ENCODE measurements at regions not wholly inside any gene's neighbourhood (a gene's known extent, or its start where the extent isn't known, plus 50 kb on each side); places are given as distances from the start of the nearest gene placed in this dataset.

GRCh38 chr7:121494516-121494915, 98.4 kb upstream of the FAM3C start:
- no peak overlapping the region for H3K4me3 ChIP-seq (ENCODE audit: insufficient read depth, low read depth, low read length)
- intact Hi-C loops (cut with micrococcal nuclease) = no loop called here
- no peaks in the 10 kb centered on the region; the same call in 1 of the 2 replicates for H3K27me3 ChIP-seq (ENCODE audit: control insufficient read depth, insufficient read depth, low read length)
- H4K20me1 ChIP-seq (ENCODE audit: insufficient read depth, low read length) = no peaks in the 10 kb centered on the region
- no peak overlapping the region for H2BK20ac ChIP-seq (ENCODE audit: low read depth, low read length)
- no peak overlapping the region for H3K56ac ChIP-seq (ENCODE audit: extremely low read depth, insufficient read depth, low read length)
- ChIA-PET POLR2A (ENCODE audit: unreplicated experiment) (no interaction called here), CTCF (no interaction called here)
- no peak overlapping the region for H3K4ac ChIP-seq (ENCODE audit: low read depth, low read length)
- H2BK120ac ChIP-seq (ENCODE audit: low read depth, low read length) = no peak overlapping the region
- in situ Hi-C loops (cut with MboI; ENCODE audit: low sequenced_read_pairs) = no loop called here
- H3K27ac ChIP-seq (ENCODE audit: insufficient read depth, low read length) = no peak overlapping the region
- H4K5ac ChIP-seq (ENCODE audit: low read depth, low read length) = no peak overlapping the region
- no peak overlapping the region for H4K91ac ChIP-seq (ENCODE audit: insufficient read depth, low read depth, low read length)
- ATAC-seq (ENCODE audit: low read depth) = peak; percentile 67
- H3K4me2 ChIP-seq (ENCODE audit: low read depth, low read length) = no peak overlapping the region
- TF ChIP-seq MAZ (IDR thresholded peaks at IDR 0.05; ENCODE audit: borderline replicate concordance, low read depth, low read length) (no peak), MXI1 (IDR thresholded peaks at IDR 0.05; ENCODE audit: borderline replicate concordance, low read depth, low read length) (no peak), NFE2L2 (IDR thresholded peaks at IDR 0.05; ENCODE audit: low read depth, low read length) (no peak), RCOR1 (IDR thresholded peaks at IDR 0.05; ENCODE audit: insufficient replicate concordance, low read length) (no peak), MAFK (IDR thresholded peaks at IDR 0.05; ENCODE audit: low read depth, low read length) (no peak), SMC3 (IDR thresholded peaks at IDR 0.05; ENCODE audit: low read depth, low read length) (no peak), BHLHE40 (IDR thresholded peaks at IDR 0.05; ENCODE audit: low read depth, low read length) (no peak), FOS (IDR thresholded peaks at IDR 0.05; ENCODE audit: low read depth, low read length) (no peak), CHD1 (IDR thresholded peaks at IDR 0.05; ENCODE audit: low read depth, low read length) (no peak), USF2 (IDR thresholded peaks at IDR 0.05; ENCODE audit: low read depth, low read length) (no peak), RFX5 (IDR thresholded peaks at IDR 0.05; ENCODE audit: low read depth, low read length) (no peak), CEBPB (IDR thresholded peaks at IDR 0.05; ENCODE audit: low read depth, low read length) (no peak), POLR2A (IDR thresholded peaks at IDR 0.05; ENCODE audit: low read depth, low read length) (no peak), RAD21 (IDR thresholded peaks at IDR 0.05; ENCODE audit: low read length) (no peak)
- TF ChIP-seq, protein P1, sequence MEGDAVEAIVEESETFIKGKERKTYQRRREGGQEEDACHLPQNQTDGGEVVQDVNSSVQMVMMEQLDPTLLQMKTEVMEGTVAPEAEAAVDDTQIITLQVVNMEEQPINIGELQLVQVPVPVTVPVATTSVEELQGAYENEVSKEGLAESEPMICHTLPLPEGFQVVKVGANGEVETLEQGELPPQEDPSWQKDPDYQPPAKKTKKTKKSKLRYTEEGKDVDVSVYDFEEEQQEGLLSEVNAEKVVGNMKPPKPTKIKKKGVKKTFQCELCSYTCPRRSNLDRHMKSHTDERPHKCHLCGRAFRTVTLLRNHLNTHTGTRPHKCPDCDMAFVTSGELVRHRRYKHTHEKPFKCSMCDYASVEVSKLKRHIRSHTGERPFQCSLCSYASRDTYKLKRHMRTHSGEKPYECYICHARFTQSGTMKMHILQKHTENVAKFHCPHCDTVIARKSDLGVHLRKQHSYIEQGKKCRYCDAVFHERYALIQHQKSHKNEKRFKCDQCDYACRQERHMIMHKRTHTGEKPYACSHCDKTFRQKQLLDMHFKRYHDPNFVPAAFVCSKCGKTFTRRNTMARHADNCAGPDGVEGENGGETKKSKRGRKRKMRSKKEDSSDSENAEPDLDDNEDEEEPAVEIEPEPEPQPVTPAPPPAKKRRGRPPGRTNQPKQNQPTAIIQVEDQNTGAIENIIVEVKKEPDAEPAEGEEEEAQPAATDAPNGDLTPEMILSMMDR (conservative IDR thresholded peaks at IDR 0.05; ENCODE audit: low read depth, low read length) = no peak
- TF ChIP-seq, protein P2, sequence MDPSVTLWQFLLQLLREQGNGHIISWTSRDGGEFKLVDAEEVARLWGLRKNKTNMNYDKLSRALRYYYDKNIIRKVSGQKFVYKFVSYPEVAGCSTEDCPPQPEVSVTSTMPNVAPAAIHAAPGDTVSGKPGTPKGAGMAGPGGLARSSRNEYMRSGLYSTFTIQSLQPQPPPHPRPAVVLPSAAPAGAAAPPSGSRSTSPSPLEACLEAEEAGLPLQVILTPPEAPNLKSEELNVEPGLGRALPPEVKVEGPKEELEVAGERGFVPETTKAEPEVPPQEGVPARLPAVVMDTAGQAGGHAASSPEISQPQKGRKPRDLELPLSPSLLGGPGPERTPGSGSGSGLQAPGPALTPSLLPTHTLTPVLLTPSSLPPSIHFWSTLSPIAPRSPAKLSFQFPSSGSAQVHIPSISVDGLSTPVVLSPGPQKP (IDR thresholded peaks at IDR 0.05; ENCODE audit: borderline replicate concordance, low read depth, low read length) = no peak
- H3K79me1 ChIP-seq (ENCODE audit: low read depth in 1 of 2, low read length in 2 of 2) = no peaks in the 10 kb centered on the region
- DNase-seq = peak; percentile 20
- H3K9me3 ChIP-seq (ENCODE audit: control insufficient read depth, insufficient read depth, low read length) = no peaks in the 10 kb centered on the region
- H2BK5ac ChIP-seq (ENCODE audit: low read depth, low read length, poor library complexity, severe bottlenecking) = peak overlapping the region; percentile 70
- no peaks in the 10 kb centered on the region for H3K9me1 ChIP-seq (ENCODE audit: insufficient read depth, low read length)
- no TSS peak for BruUV-seq (replicated peaks)
- H3K4me1 ChIP-seq (ENCODE audit: control insufficient read depth, insufficient read depth, low read length) = no peaks in the 10 kb centered on the region
- H2AFZ ChIP-seq (replicated peaks; ENCODE audit: low read length, poor library complexity) = no peak overlapping the region
- H2BK15ac ChIP-seq (ENCODE audit: low read depth, low read length) = no peak overlapping the region
- H3K23ac ChIP-seq (ENCODE audit: low read depth, low read length) = no peak overlapping the region
- no peak overlapping the region for H4K8ac ChIP-seq (ENCODE audit: low read depth in 2 of 2, low read length in 2 of 2)
- dilution Hi-C loops (cut with HindIII; ENCODE audit: low sequenced_read_pairs, unreplicated experiment) = no loop called here
- no peak overlapping the region for H3K9ac ChIP-seq (ENCODE audit: low read depth, low read length)
- H2AK5ac ChIP-seq (ENCODE audit: low read depth, low read length) = no peak overlapping the region
- H2AK9ac ChIP-seq (replicated peaks; ENCODE audit: low read depth, low read length, poor library complexity) = no peak overlapping the region
- no peak overlapping the region for H3K18ac ChIP-seq (ENCODE audit: low read depth, low read length)
- H3K14ac ChIP-seq (replicated peaks; ENCODE audit: low read depth, low read length) = no peak overlapping the region
- H3K36me3 ChIP-seq (ENCODE audit: control insufficient read depth, insufficient read depth, low read length) = no peaks in the 10 kb centered on the region

Measured in IMR-90 (cell line).